Neural cell (in vitro differentiated cells): ENCODE measurements at regions not wholly inside any gene's neighbourhood (a gene's known extent, or its start where the extent isn't known, plus 50 kb on each side); places are given as distances from the start of the nearest gene placed in this dataset.

Experiments
- CTCF ChIP-seq: fragments of 450-650 bp; IDR thresholded peaks from 2 replicates; pipeline ENCODE4 v1.5.1; 2014; ENCODE audit warnings: antibody characterized with exemption, mild to moderate bottlenecking, moderate library complexity; ENCODE audit not compliant: poor library complexity, severe bottlenecking
- EP300 ChIP-seq: fragments of 450-650 bp; conservative IDR thresholded peaks from 2 replicates; pipeline ENCODE4 v1.6.1; 2014; ENCODE audit warnings: antibody characterized with exemption, mild to moderate bottlenecking, moderate library complexity; ENCODE audit not compliant: poor library complexity, severe bottlenecking
- EZH2 ChIP-seq: fragments of 200-600, 300-800 bp; shearing (Covaris generic), sonication (generic); IDR thresholded peaks from 2 replicates; pipeline ENCODE4 v1.6.1; 2014; ENCODE audit warnings: antibody characterized with exemption, low read length, borderline replicate concordance, mild to moderate bottlenecking; ENCODE audit not compliant: insufficient read depth, poor library complexity, severe bottlenecking
- POLR2AphosphoS5 ChIP-seq: IDR thresholded peaks from 2 replicates; pipeline ENCODE4 v1.6.1; 2012
- RAD21 ChIP-seq: fragments of 450-650 bp; conservative IDR thresholded peaks from 2 replicates; pipeline ENCODE4 v1.6.1; 2014; ENCODE audit warnings: antibody characterized with exemption, mild to moderate bottlenecking, moderate library complexity
- SMC3 ChIP-seq: fragments of 450-650 bp; conservative IDR thresholded peaks from 2 replicates; pipeline ENCODE4 v1.6.1; 2014; ENCODE audit warnings: antibody characterized with exemption, mild to moderate bottlenecking, moderate library complexity; ENCODE audit not compliant: poor library complexity

DNA sequence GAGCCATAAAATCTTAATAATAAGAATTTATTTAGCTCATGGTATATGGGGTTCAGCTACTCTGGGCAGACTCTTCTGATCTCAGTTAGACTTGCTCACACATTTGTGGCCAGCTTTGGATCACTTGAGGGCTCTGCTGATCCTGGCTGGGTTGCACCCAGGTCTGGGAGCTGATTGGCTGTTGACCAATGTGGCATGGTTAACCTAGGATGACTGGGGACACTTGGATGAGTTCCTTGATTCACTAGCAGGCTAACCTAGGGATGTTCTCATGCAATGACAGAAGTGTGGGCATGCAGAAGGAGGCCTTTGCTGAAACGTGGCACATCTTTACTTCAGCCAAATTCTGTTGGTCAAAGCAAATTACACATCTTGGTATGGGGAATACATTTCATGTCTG is 569.5 kb downstream of the UTRN start:
- TF ChIP-seq EP300: no peak
- no peak for TF ChIP-seq CTCF
- TF ChIP-seq SMC3: no peak
- no peak for TF ChIP-seq EZH2
- TF ChIP-seq POLR2AphosphoS5: no peak
- no peak for TF ChIP-seq RAD21
